Progenitor cell of endocrine pancreas (in vitro differentiated cells): ENCODE measurements at regions not wholly inside any gene's neighbourhood (a gene's known extent, or its start where the extent isn't known, plus 50 kb on each side); places are given as distances from the start of the nearest gene placed in this dataset.

Source experiments
- DNase-seq: peaks from one replicate; pipeline ENCODE4 v3.0.0; 2021; ENCODE audit warnings: low spot score; ENCODE audit not compliant: unreplicated experiment
- H3K27ac Mint-ChIP-seq: 2 replicates; pipeline ENCODE4 v1.8.0; 2021; ENCODE audit warnings: mild to moderate bottlenecking, moderate library complexity, mixed read lengths
- H3K27me3 Mint-ChIP-seq: 2 replicates; pipeline ENCODE4 v1.8.0; 2021; ENCODE audit warnings: mixed read lengths
- H3K36me3 Mint-ChIP-seq: 2 replicates; pipeline ENCODE4 v1.8.0; 2022; ENCODE audit warnings: mixed read lengths; ENCODE audit not compliant: insufficient read depth
- H3K4me1 Mint-ChIP-seq: 2 replicates; pipeline ENCODE4 v1.8.0; 2021; ENCODE audit warnings: low read depth, mixed read lengths
- H3K4me3 Mint-ChIP-seq: 2 replicates; pipeline ENCODE4 v1.8.0; 2021; ENCODE audit warnings: low read depth, mild to moderate bottlenecking, moderate library complexity, mixed read lengths
- H3K9me3 Mint-ChIP-seq: 2 replicates; pipeline ENCODE4 v1.8.0; 2021; ENCODE audit warnings: low read depth, mixed read lengths
- TF ChIP-seq, protein P1 (sequence below): fragments of 200-600 bp; sonication (generic); IDR thresholded peaks from one replicate; pipeline ENCODE4 v1.5.0; 2021; ENCODE audit warnings: antibody characterized with exemption, mild to moderate bottlenecking; ENCODE audit not compliant: unreplicated experiment

DNA sequence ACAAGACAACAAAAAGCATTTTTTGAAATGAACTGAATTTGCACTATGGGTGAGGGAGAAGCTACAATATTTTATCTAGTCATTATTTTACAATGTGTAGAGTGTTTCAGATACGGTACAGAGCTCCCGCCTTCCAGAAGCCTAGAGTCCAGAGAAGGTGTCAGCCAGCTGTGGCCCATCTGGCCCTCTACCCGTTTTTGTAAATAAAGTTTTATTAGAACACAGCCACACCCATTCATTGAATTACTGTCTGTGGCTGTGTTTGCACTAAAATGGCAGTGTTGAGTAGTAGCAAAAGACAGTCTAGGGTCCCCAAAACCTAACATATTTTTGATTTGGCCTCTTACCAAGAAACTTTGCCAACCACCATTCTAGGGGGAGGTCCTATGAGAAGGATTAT lies 162.0 kb downstream of the JCAD start:
- Mint-ChIP-seq H3K36me3 (no peaks in the 10 kb centered on the region), H3K9me3 (peaks cover 7% of the 10 kb centered on the region), H3K4me3 (no peak overlapping the region), H3K27ac (no peak overlapping the region), H3K27me3 (no peaks in the 10 kb centered on the region), H3K4me1 (no peaks in the 10 kb centered on the region)
- TF ChIP-seq, protein P1, sequence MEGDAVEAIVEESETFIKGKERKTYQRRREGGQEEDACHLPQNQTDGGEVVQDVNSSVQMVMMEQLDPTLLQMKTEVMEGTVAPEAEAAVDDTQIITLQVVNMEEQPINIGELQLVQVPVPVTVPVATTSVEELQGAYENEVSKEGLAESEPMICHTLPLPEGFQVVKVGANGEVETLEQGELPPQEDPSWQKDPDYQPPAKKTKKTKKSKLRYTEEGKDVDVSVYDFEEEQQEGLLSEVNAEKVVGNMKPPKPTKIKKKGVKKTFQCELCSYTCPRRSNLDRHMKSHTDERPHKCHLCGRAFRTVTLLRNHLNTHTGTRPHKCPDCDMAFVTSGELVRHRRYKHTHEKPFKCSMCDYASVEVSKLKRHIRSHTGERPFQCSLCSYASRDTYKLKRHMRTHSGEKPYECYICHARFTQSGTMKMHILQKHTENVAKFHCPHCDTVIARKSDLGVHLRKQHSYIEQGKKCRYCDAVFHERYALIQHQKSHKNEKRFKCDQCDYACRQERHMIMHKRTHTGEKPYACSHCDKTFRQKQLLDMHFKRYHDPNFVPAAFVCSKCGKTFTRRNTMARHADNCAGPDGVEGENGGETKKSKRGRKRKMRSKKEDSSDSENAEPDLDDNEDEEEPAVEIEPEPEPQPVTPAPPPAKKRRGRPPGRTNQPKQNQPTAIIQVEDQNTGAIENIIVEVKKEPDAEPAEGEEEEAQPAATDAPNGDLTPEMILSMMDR = no peak
- no peak for DNase-seq

DNA sequence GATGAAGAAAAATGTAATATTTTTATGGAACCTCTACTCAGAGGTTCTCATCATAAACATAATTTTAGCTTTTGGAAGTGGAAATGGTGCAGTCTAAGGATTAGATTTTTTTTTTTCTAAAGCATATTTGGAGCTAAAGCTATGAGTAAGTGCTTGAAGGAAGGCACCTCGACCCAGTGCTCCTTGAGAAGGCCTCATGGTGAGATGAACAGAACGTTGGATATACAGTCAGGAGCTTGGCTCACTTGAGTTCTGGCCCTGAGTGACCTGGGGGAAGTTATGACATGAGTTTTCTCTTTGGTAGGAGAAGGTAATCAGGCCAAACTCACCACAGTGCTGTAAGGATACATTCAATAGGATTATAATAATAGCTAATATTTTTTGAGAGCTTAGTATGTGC lies 163.3 kb downstream of the JCAD start:
- peaks cover 7% of the 10 kb centered on the region for H3K9me3 Mint-ChIP-seq
- no peaks in the 10 kb centered on the region for H3K36me3 Mint-ChIP-seq
- H3K27ac Mint-ChIP-seq = no peak overlapping the region

DNA sequence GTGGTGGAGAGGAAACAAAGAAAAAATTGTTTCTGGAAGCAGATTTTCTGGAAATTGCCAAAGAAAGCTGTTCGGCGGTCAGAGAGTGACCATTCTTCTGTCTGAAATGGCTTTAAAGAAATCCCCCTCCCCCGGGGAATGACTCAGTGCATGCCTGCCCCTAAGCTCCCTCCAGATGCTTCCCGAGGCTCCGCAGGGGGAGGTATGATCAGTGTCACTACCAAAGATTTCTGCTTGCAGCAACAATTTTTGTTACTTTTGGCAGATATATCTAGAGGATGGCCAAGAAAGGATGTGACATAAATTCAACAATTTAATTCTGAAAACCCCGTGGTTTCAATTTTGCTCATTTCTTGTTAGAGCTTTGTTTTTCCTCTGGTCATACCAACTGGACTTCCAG lies 163.9 kb downstream of the JCAD start:
- DNase-seq = no peak
- Mint-ChIP-seq H3K27ac (no peak overlapping the region), H3K27me3 (no peaks in the 10 kb centered on the region)

More for the DNA sequence above, 163.3 kb downstream of the JCAD start:
- Mint-ChIP-seq H3K4me1 (no peaks in the 10 kb centered on the region), H3K4me3 (no peak overlapping the region), H3K27me3 (no peaks in the 10 kb centered on the region)
- TF ChIP-seq, protein P1 = no peak
- DNase-seq = no peak

GRCh38 chr10:29888321-29888720 lies 171.1 kb downstream of the JCAD start:
- peaks cover 7% of the 10 kb centered on the region for H3K4me1 Mint-ChIP-seq
- H3K4me3 Mint-ChIP-seq = no peak overlapping the region
- H3K27me3 Mint-ChIP-seq = no peaks in the 10 kb centered on the region
- H3K36me3 Mint-ChIP-seq = no peaks in the 10 kb centered on the region
- TF ChIP-seq, protein P1 = no peak
- no peak for DNase-seq
- no peak overlapping the region for H3K27ac Mint-ChIP-seq
- H3K9me3 Mint-ChIP-seq = no peaks in the 10 kb centered on the region

More for the DNA sequence above, 163.9 kb downstream of the JCAD start:
- peaks cover 7% of the 10 kb centered on the region for H3K9me3 Mint-ChIP-seq
- no peaks in the 10 kb centered on the region for H3K4me1 Mint-ChIP-seq
- H3K36me3 Mint-ChIP-seq = no peaks in the 10 kb centered on the region
- TF ChIP-seq, protein P1 = no peak
- no peak overlapping the region for H3K4me3 Mint-ChIP-seq

DNA sequence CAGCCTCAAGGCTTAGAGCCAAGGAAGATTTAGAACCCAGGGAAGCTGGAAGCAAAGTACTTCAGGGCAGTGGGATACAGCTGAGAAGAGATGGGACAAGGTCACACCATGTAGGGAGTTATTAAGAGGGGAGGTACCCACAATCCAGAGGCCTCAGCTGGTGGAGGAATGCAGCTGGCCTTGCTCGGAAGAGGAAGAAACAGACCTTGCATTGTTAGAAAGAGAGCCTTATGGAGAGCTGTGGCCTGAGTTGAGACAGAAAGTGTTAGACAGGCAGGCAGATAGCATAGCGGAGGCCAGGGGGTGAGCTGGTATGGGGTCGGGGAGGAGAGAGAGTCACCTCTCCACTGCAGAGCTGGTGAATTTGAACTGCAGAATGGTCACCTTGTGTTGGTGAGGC lies 173.1 kb downstream of the JCAD start:
- no peaks in the 10 kb centered on the region for H3K36me3 Mint-ChIP-seq
- peak overlapping the region; percentile 18 for H3K27ac Mint-ChIP-seq
- H3K4me3 Mint-ChIP-seq = no peak overlapping the region
- no peak for DNase-seq
- no peaks in the 10 kb centered on the region for H3K27me3 Mint-ChIP-seq
- peaks cover 10% of the 10 kb centered on the region for H3K4me1 Mint-ChIP-seq
- TF ChIP-seq, protein P1 = no peak
- H3K9me3 Mint-ChIP-seq = no peaks in the 10 kb centered on the region
